Body of pancreas (tissue), 4 donors: ENCODE measurements at regions not wholly inside any gene's neighbourhood (a gene's known extent, or its start where the extent isn't known, plus 50 kb on each side); places are given as distances from the start of the nearest gene placed in this dataset.

ENCODE experiments used
- CTCF ChIP-seq, 7 experiments: fragments of 450-650 bp in 4 of 7; fragments of 200-600 bp in 3 of 7; sonication (generic) in 3 of 7; IDR thresholded peaks; one replicate each; pipeline ENCODE4 v1.5.1; 2016 to 2019; ENCODE audit warnings: antibody characterized with exemption in 7 of 7
- POLR2A ChIP-seq, 3 donors: fragments of 450-650 bp; IDR thresholded peaks; one replicate each; pipeline ENCODE4 v1.6.1; 2016; ENCODE audit warnings: antibody characterized with exemption in 3 of 3, mild to moderate bottlenecking in 2 of 3

- TF ChIP-seq CTCF (IDR thresholded peaks at IDR 0.05) (no peak), POLR2A (IDR thresholded peaks at IDR 0.05) (no peak)
Measured at GRCh38 chr7:67614843-67615242, 618.2 kb downstream of the TYW1 start.
